ENCODE measurements at regions not wholly inside any gene's neighbourhood (a gene's known extent, or its start where the extent isn't known, plus 50 kb on each side); places are given as distances from the start of the nearest gene placed in this dataset.

DNA sequence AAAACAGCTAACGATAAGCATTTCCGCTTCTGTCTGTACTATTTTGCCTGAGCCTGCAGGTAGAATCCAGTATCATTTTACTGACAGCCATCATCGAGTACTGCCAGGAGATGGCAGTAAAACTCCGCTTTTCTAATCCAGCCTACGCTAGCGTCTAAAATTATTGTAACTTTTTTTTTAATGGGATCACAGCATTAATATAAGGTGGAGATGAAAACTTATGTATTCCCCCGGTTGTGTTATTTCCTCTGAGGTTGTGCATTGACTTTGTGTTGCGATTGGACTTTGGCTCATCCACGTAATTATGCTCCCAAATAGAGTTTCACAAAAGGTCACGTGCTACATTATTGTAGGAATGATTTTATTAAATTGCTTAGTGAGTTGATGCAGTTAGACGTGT, 248.1 kb downstream of the C4orf33 start:
- TF ChIP-seq RARB (CRISPR knock-in tag; IDR thresholded peaks at IDR 0.05) (no peak), POLR2AphosphoS2 (conservative IDR thresholded peaks at IDR 0.05; ENCODE audit: low read length) (no peak), SMC3 (IDR thresholded peaks at IDR 0.05) (peak; percentile 23; the same call in 1 of the 3 replicates), NPAS2 (CRISPR knock-in tag; IDR thresholded peaks at IDR 0.05; ENCODE audit: borderline replicate concordance) (no peak), POLR2A (IDR thresholded peaks at IDR 0.05; ENCODE audit: low read length) (no peak), ZSCAN20 (CRISPR knock-in tag; IDR thresholded peaks at IDR 0.05) (no peak), RNF2 (IDR thresholded peaks at IDR 0.05; ENCODE audit: borderline replicate concordance, low read depth) (no peak)
- TF ChIP-seq, protein P1, sequence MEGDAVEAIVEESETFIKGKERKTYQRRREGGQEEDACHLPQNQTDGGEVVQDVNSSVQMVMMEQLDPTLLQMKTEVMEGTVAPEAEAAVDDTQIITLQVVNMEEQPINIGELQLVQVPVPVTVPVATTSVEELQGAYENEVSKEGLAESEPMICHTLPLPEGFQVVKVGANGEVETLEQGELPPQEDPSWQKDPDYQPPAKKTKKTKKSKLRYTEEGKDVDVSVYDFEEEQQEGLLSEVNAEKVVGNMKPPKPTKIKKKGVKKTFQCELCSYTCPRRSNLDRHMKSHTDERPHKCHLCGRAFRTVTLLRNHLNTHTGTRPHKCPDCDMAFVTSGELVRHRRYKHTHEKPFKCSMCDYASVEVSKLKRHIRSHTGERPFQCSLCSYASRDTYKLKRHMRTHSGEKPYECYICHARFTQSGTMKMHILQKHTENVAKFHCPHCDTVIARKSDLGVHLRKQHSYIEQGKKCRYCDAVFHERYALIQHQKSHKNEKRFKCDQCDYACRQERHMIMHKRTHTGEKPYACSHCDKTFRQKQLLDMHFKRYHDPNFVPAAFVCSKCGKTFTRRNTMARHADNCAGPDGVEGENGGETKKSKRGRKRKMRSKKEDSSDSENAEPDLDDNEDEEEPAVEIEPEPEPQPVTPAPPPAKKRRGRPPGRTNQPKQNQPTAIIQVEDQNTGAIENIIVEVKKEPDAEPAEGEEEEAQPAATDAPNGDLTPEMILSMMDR (IDR thresholded peaks at IDR 0.05), result peak; percentile 67
- TF ChIP-seq, protein P2, sequence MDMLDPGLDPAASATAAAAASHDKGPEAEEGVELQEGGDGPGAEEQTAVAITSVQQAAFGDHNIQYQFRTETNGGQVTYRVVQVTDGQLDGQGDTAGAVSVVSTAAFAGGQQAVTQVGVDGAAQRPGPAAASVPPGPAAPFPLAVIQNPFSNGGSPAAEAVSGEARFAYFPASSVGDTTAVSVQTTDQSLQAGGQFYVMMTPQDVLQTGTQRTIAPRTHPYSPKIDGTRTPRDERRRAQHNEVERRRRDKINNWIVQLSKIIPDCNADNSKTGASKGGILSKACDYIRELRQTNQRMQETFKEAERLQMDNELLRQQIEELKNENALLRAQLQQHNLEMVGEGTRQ (IDR thresholded peaks at IDR 0.05), result no peak

Measured in A549 (cell line).